PC-3 (cell line): ENCODE measurements at regions not wholly inside any gene's neighbourhood (a gene's known extent, or its start where the extent isn't known, plus 50 kb on each side); places are given as distances from the start of the nearest gene placed in this dataset.

Source experiments
- ATAC-seq: fragments of 200-7000 bp; cut with Tn5 transposase; 2 replicates; pipeline ENCODE4 v1.9.1; 2020; ENCODE audit warnings: mild to moderate bottlenecking, moderate library complexity
- BruUV-seq: library from RNA; stranded (reverse); fragments of 400-500 nt; replicated peaks from 2 replicates; lab custom pipeline; 2021; lab: Mats Ljungman, UMichigan
- CTCF ChIA-PET: fragments of 300-600 bp; sonication (Branson Sonifier 250); formaldehyde crosslinking; loops from one replicate; lab custom pipeline; 2022; ENCODE audit warnings: antibody characterized with exemption; lab: Charles Lee
- POLR2A ChIA-PET: fragments of 300-600 bp; sonication (Branson Sonifier 250); formaldehyde crosslinking; loops from one replicate; lab custom pipeline; 2022; ENCODE audit warnings: antibody characterized with exemption; ENCODE audit not compliant: unreplicated experiment; lab: Charles Lee
- DNase-seq: peaks from one replicate; pipeline ENCODE4 v3.0.0-alpha.2; 2015
- H2AFZ ChIP-seq: fragments of 300-600 bp; sonication (generic); 2 replicates; pipeline ENCODE4 v1.6.0; 2016; ENCODE audit warnings: antibody characterized with exemption, low read length
- H3F3A ChIP-seq: fragments of 300-600 bp; sonication (generic); one replicate; pipeline ENCODE4 v1.6.0; 2017; ENCODE audit warnings: antibody characterized with exemption, low read length, control low read depth, mild to moderate bottlenecking; ENCODE audit not compliant: unreplicated experiment
- H3K27ac ChIP-seq: fragments of 300-600 bp; sonication (generic); 2 replicates; pipeline ENCODE4 v1.5.1; 2016; ENCODE audit warnings: mild to moderate bottlenecking, low read length
- H3K27me3 ChIP-seq: fragments of 300-600 bp; sonication (generic); 2 replicates; pipeline ENCODE4 v1.6.1; 2016; ENCODE audit warnings: low read length, mixed read lengths
- H3K36me3 ChIP-seq: fragments of 300-600 bp; sonication (generic); 2 replicates; pipeline ENCODE4 v1.6.1; 2016; ENCODE audit warnings: low read depth, mixed run types, low read length, mixed read lengths
- H3K4me1 ChIP-seq: fragments of 300-600 bp; sonication (generic); 2 replicates; pipeline ENCODE4 v1.5.1; 2016; ENCODE audit warnings: low read length; ENCODE audit not compliant: insufficient read depth
- H3K4me2 ChIP-seq: fragments of 300-600 bp; sonication (generic); 2 replicates; pipeline ENCODE4 v1.6.0; 2016; ENCODE audit warnings: low read length
- H3K4me3 ChIP-seq: fragments of 300-600 bp; sonication (generic); 2 replicates; pipeline ENCODE4 v1.5.1; 2016; ENCODE audit warnings: mild to moderate bottlenecking, low read length, mixed read lengths
- H3K79me2 ChIP-seq: fragments of 300-600 bp; sonication (generic); 2 replicates; pipeline ENCODE4 v1.6.1; 2017; ENCODE audit warnings: low read length, mixed read lengths
- H3K9ac ChIP-seq: fragments of 300-600 bp; sonication (generic); 2 replicates; pipeline ENCODE4 v1.6.0; 2016; ENCODE audit warnings: mild to moderate bottlenecking, low read length
- H3K9me2 ChIP-seq: fragments of 300-600 bp; sonication (generic); replicated peaks from 2 replicates; pipeline ENCODE4 v1.6.1; 2016; ENCODE audit warnings: mixed run types, low read length, mixed read lengths
- H3K9me3 ChIP-seq: fragments of 300-600 bp; sonication (generic); 2 replicates; pipeline ENCODE4 v1.6.1; 2016; ENCODE audit warnings: low read length, mixed read lengths
- H4K20me1 ChIP-seq: fragments of 300-600 bp; sonication (generic); 2 replicates; pipeline ENCODE4 v1.6.1; 2016; ENCODE audit warnings: low read length, mixed read lengths
- EZH2 ChIP-seq: fragments of 300-600 bp; sonication (generic); IDR thresholded peaks from one replicate; pipeline ENCODE4 v1.6.1; 2017; ENCODE audit warnings: antibody characterized with exemption, mild to moderate bottlenecking, low read length; ENCODE audit not compliant: unreplicated experiment
- EZH2phosphoT487 ChIP-seq: fragments of 300-600 bp; sonication (generic); IDR thresholded peaks from 2 replicates; pipeline ENCODE4 v1.6.1; 2018; ENCODE audit warnings: mild to moderate bottlenecking, antibody characterized with exemption, low read length, borderline replicate concordance
- intact Hi-C: fragments of 100-400 bp; cut with micrococcal nuclease; formaldehyde crosslinking; loops from 2 replicates; pipeline ENCODE4 v1.9.0; 2023
- TF ChIP-seq, protein P1 (sequence below): fragments of 300-600 bp; sonication (generic); conservative IDR thresholded peaks from 2 replicates; pipeline ENCODE4 v1.5.1; 2017; ENCODE audit warnings: antibody characterized with exemption, low read depth, mild to moderate bottlenecking, low read length

DNA sequence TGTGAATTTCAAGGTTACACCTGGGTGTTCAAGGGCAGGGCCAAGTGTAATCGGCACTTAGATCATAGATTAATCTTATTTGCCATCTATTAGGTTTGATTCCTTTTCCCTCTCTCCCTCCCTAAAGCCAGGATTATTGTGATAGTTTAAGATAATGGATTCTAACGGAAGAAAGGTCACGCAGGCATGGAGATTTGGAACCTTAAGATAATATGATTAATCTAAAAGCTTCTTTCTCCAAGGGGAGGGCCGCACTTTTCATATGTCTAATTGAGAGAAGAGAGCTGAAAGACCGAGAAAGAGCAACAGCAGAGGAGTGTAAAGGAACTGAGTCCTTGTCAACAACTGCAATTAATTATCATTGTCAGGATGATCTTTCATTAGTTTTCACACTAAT is 858.8 kb upstream of the NR2F2 start:
- BruUV-seq, result no TSS peak
- Histone ChIP-seq H3K4me1 (no peaks in the 10 kb centered on the region), H4K20me1 (no peaks in the 10 kb centered on the region), H3K9me3 (no peaks in the 10 kb centered on the region), H3K9ac (no peak overlapping the region), H3K27ac (no peak overlapping the region), H3K36me3 (no peaks in the 10 kb centered on the region), H3F3A (no peaks in the 10 kb centered on the region), H3K4me3 (no peak overlapping the region), H3K79me2 (no peaks in the 10 kb centered on the region), H3K9me2 (no peaks in the 10 kb centered on the region), H3K27me3 (no peaks in the 10 kb centered on the region), H3K4me2 (no peak overlapping the region), H2AFZ (no peak overlapping the region)
- DNase-seq (no peak), ATAC-seq (no peak)
- CTCF ChIA-PET, result no interaction called here
- TF ChIP-seq, protein P1, sequence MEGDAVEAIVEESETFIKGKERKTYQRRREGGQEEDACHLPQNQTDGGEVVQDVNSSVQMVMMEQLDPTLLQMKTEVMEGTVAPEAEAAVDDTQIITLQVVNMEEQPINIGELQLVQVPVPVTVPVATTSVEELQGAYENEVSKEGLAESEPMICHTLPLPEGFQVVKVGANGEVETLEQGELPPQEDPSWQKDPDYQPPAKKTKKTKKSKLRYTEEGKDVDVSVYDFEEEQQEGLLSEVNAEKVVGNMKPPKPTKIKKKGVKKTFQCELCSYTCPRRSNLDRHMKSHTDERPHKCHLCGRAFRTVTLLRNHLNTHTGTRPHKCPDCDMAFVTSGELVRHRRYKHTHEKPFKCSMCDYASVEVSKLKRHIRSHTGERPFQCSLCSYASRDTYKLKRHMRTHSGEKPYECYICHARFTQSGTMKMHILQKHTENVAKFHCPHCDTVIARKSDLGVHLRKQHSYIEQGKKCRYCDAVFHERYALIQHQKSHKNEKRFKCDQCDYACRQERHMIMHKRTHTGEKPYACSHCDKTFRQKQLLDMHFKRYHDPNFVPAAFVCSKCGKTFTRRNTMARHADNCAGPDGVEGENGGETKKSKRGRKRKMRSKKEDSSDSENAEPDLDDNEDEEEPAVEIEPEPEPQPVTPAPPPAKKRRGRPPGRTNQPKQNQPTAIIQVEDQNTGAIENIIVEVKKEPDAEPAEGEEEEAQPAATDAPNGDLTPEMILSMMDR, result no peak
- no peak for TF ChIP-seq EZH2
- TF ChIP-seq EZH2phosphoT487, result no peak
- POLR2A ChIA-PET, result no interaction called here
- intact Hi-C loops, result no loop called here

DNA sequence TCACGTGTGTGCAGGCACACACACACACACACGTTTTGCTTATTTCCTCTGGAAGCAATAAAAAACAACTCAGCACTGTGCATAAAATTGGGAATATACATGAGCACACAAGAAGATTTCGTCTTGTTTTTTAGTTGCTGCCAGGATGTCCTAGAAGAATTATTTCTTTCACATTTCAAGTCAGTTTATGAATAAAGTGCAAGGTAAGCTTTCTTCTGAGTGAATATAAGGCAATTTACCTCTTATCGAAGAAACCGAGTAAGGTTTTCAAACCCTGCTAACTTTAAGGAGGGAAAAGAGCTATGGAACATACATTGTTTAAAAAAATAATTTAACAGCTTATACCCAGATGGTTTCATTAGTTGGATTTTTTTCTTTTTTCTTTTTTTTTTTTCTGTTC is 855.4 kb upstream of the NR2F2 start:
- CTCF ChIA-PET, result no interaction called here

DNA sequence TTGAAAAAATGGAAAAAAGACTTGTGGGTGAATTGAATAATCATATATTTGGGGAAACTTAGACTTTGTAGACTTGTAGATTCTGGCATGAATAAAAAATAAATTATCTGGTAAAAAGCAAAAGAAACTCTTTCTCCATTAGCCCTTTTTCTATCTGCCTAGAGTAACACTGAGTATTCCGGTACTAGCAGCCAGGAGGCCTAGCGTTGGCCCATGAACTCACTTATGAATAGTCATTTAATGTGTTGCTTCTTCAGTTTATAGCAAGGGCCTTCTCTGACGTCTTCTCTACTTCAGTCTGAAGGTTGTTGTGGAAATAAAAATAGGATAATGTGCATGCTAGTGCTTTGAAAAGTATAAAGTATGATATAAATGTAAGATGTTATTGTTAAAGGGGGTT is 851.2 kb upstream of the NR2F2 start:
- Histone ChIP-seq H3K79me2 (no peaks in the 10 kb centered on the region), H4K20me1 (no peaks in the 10 kb centered on the region), H3K4me2 (no peak overlapping the region), H2AFZ (no peak overlapping the region), H3K9ac (no peak overlapping the region), H3K4me3 (no peak overlapping the region), H3K36me3 (no peaks in the 10 kb centered on the region), H3K9me3 (no peaks in the 10 kb centered on the region), H3K27ac (no peak overlapping the region), H3F3A (no peaks in the 10 kb centered on the region), H3K27me3 (no peaks in the 10 kb centered on the region), H3K9me2 (no peaks in the 10 kb centered on the region; the same call in 1 of the 2 replicates), H3K4me1 (no peaks in the 10 kb centered on the region)
- intact Hi-C loops, result no loop called here
- no TSS peak for BruUV-seq
- ChIA-PET CTCF (no interaction called here), POLR2A (no interaction called here)
- DNase-seq (no peak), ATAC-seq (no peak)
- TF ChIP-seq EZH2 (no peak), EZH2phosphoT487 (no peak)
- TF ChIP-seq, protein P1, result no peak

More for the DNA sequence above, 855.4 kb upstream of the NR2F2 start:
- Histone ChIP-seq H3K79me2 (no peaks in the 10 kb centered on the region), H3K9me3 (no peaks in the 10 kb centered on the region), H3K4me3 (no peak overlapping the region), H3K27me3 (no peaks in the 10 kb centered on the region), H2AFZ (no peak overlapping the region), H3K27ac (no peak overlapping the region), H3K9me2 (no peaks in the 10 kb centered on the region), H3F3A (no peaks in the 10 kb centered on the region), H4K20me1 (no peaks in the 10 kb centered on the region), H3K4me2 (no peak overlapping the region), H3K4me1 (no peaks in the 10 kb centered on the region), H3K36me3 (no peaks in the 10 kb centered on the region), H3K9ac (no peak overlapping the region)
- DNase-seq (no peak), ATAC-seq (no peak)
- BruUV-seq, result no TSS peak
- POLR2A ChIA-PET, result no interaction called here
- intact Hi-C loops, result no loop called here
- TF ChIP-seq EZH2phosphoT487 (no peak), EZH2 (no peak)
- TF ChIP-seq, protein P1, result no peak
